HFF-Myc (cell line): ENCODE measurements at regions not wholly inside any gene's neighbourhood (a gene's known extent, or its start where the extent isn't known, plus 50 kb on each side); places are given as distances from the start of the nearest gene placed in this dataset.

Source experiments
- DNase-seq: peaks from one replicate; pipeline ENCODE4 v3.0.0-alpha.2; 2011; ENCODE audit warnings: low read depth; ENCODE audit errors: extremely low read depth
- H3K4me3 ChIP-seq: replicated peaks from 2 replicates; pipeline ENCODE4 v1.5.1; 2011; ENCODE audit warnings: low read depth, mild to moderate bottlenecking, control low read depth, low read length
- CTCF ChIP-seq: IDR thresholded peaks from 2 replicates; pipeline ENCODE4 v1.5.1; 2012; ENCODE audit warnings: mild to moderate bottlenecking, low read depth, low read length, control low read depth; ENCODE audit errors: missing control alignments

GRCh38 chr3:22901684-22902083 lies 301.4 kb upstream of the UBE2E2 start:
- no peak for TF ChIP-seq CTCF
- H3K4me3 ChIP-seq, result no peak overlapping the region
- no peak for DNase-seq

- TF ChIP-seq CTCF, result no peak
- no peak overlapping the region for H3K4me3 ChIP-seq
- no peak for DNase-seq
These were observed 295.9 kb upstream of the UBE2E2 start for GRCh38 chr3:22907161-22907780.

- TF ChIP-seq CTCF, result no peak
- no peak overlapping the region for H3K4me3 ChIP-seq
- no peak for DNase-seq
These were observed 295.3 kb upstream of the UBE2E2 start for GRCh38 chr3:22907796-22908195.

- DNase-seq, result no peak
- no peak for TF ChIP-seq CTCF
- no peak overlapping the region for H3K4me3 ChIP-seq
These were observed 294.1 kb upstream of the UBE2E2 start for GRCh38 chr3:22908989-22909507.

- no peak for DNase-seq
- H3K4me3 ChIP-seq, result no peak overlapping the region
- TF ChIP-seq CTCF, result no peak
These were observed 286.2 kb upstream of the UBE2E2 start for GRCh38 chr3:22916933-22917332.

- no peak for TF ChIP-seq CTCF
- H3K4me3 ChIP-seq, result no peak overlapping the region
- no peak for DNase-seq
These were observed 283.1 kb upstream of the UBE2E2 start for GRCh38 chr3:22920006-22920405.

GRCh38 chr3:22922317-22922716 lies 280.8 kb upstream of the UBE2E2 start:
- no peak for DNase-seq

More at GRCh38 chr3:22922317-22922716, 280.8 kb upstream of the UBE2E2 start:
- H3K4me3 ChIP-seq, result no peak overlapping the region
- no peak for TF ChIP-seq CTCF
